ENCODE measurements at regions not wholly inside any gene's neighbourhood (a gene's known extent, or its start where the extent isn't known, plus 50 kb on each side); places are given as distances from the start of the nearest gene placed in this dataset.
"Not testable (repeated sequence)": the region's sequence is repeated elsewhere in the genome, so short reads cannot be mapped to it uniquely, and the experiment has no call there.

DNA sequence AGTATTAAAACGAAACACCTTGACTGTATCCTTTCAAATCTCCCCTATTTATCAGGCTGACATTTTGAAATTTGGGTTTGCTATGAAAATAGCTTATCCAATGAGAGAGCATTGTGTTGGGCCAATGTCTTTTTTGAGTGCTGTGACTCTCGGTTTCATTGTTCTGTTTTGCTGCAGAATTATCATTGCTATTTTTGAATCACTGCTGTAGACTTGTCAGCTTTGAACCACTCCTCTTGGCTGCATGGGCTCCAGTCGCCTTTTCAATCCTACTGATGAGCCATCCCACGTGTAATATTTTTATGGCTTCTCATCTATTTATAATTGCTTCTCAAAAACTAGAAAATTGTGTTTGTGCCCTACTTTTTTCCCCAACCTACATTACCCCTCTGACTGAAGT lies 322.8 kb downstream of the LNPK start:
- no peak for DNase-seq

DNA sequence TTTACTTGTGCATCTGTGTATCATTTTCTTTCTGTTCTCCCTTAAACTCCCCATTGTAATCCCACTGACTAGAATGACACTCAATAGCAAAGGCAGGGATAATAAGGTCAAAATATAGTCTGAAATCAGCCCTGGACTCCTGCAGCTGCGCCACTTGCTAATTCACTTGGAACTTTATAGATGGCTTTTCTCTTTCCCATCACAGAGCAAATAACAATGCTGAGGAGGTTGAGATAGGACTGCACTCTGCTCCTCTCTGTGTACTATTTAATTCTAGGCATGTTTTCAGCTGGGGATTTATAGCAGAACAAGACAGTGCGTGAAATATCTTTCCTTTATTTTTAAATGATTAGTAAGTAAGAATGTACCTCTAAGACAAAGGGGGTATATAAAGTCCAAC lies 324.2 kb downstream of the LNPK start:
- DNase-seq = no peak

DNA sequence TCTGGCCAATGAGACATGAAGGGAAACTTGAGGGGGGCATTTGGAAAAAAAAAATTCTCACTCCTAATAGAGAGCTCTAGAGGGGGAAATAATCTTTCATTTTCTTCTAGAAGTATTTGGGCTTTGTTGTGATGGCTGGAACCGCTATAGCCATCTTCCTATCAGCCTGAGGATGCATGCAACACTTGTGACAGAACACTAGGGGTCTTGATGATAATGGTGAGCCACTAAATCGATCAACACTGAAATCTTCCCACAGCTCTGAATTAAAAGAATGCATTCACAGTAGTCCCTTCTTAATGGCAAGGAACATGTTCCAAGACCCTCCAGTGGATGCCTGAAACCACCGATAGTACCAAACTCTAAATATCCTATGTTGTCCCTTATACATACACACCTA lies 325.3 kb downstream of the LNPK start:
- no peak for DNase-seq

DNA sequence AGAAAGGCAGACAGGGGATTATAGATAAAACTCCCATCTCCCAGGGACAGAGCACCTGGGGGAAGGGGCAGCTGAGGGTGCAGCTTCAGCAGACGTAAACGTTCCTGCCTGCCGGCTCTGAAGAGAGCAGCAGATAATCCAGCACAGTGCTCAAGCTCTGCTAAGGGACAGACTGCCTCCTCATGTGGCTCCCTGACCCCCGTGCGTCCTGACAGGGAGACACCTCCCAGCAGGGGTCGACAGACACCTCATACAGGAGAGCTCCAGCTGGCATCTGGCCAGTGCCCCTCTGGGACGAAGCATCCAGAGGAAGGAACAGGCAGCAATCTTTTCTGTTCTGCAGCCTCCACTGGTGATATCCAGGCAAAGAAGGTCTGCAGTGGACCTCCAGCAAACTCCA lies 333.3 kb downstream of the LNPK start:
- not testable (repeated sequence) for DNase-seq

DNA sequence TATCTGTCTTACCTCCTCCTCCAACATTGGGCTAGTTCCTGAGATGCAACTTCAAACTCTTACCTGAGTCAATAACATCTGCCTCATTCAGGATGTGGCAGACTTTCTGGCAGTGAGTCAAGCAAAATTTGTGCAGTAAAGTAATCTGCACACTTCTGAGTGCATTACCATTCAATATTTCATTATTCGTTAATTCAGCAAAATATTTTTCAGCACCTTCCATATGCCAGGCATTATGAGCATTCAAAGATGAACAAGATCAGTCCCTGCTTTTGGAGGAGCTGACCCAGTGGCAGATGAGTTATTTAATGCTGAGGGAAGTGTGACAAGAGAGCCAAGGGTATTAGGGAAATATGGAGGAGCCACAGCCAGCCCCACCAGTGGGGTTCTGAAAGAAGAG lies 339.7 kb downstream of the LNPK start:
- no peak for DNase-seq

DNA sequence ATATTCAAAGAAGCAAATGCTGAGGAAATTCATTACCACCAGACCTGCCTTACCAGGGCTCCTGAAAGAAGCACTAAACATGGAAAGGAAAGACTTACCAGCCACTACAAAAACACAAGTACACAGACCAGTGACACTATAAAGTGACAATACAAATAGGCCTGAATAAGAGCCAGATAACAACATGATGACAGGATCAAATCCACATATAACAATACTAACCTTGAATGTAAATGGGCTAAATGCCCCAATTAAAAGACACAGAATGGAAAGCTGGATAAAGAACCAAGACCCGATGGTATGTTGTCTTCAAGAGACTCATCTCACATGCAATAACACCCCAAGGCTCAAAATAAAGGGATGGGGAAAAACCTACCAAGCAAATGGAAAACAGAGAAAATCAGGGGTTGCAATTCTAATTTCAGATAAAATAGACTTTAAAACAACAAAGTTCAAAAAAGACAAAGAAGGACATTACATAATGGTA lies 353.4 kb downstream of the LNPK start:
- no peak for DNase-seq

DNA sequence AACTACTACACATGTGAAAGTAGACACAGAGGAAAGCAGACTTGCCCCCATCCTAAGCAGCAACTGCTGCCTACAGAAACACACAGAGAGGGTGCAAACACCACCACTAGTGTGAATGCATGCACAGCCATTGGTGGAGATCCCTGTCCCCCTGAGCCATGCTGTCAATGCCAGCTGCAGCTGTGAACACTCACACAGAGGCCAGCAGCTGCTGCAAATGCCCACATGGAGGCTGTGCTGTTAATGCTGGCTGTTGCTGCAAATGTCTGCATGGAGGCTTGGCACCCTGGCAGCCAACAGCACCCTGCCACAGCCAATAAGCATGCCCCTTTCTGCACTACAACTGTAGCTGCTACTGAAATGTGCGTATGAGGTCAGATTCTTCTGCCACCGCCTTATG lies 355.0 kb downstream of the LNPK start:
- no peak for DNase-seq

DNA sequence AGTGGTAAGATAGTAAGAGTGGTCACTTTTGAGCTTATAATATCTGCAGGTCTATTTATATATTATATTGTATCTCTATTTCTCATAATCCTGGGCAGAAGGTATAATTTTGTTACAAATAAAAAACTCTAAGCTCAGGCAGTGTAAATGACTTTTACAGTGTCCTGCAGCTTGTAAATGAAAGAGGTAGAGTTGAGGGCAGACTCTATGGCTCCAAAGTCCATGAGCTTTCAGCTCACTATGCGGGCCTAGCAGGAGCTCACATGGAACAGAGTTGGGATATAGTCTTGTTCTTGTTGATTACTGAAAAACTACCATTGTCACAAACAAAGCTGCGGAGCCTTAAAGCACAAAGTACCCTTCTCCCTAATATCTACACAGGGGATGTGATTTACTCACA lies 361.4 kb downstream of the LNPK start:
- no peak for DNase-seq

DNA sequence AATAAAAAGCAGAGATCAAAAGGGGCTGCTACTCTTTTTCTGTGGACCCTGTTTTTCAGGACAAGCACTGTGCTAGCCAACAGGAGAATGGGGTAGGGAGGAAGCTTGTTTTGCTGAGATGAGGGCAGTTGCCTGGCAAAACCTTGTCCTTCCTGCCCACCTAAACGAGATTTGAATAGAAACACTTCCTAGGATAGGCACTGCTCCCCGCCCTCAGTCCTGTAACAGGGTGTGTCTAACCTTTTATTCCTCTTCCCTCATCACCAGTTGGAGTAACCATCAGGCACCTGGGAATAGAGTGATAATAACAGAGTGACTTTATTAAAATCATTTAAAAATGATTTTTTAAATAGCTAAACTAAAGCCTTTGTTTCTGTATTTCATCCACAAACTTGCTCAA lies 368.8 kb downstream of the LNPK start:
- DNase-seq = no peak

DNA sequence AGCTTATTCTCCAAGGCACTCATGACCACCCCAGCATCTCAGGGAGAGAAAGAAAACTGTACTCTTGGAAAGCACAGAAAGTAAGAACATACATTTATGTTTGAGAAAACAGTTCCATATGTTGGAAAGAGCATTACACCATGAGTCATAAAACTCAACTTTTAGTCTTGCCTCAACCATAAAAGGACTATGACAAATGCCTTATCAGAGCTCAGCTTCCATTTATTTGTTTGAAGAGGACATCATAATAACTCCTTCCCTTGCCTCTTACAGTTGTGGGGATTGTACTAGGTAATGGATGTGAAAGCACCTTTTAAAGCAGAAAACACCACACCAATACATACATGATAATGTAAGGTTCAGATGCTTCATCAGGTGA lies 370.8 kb downstream of the LNPK start:
- no peak for DNase-seq

DNA sequence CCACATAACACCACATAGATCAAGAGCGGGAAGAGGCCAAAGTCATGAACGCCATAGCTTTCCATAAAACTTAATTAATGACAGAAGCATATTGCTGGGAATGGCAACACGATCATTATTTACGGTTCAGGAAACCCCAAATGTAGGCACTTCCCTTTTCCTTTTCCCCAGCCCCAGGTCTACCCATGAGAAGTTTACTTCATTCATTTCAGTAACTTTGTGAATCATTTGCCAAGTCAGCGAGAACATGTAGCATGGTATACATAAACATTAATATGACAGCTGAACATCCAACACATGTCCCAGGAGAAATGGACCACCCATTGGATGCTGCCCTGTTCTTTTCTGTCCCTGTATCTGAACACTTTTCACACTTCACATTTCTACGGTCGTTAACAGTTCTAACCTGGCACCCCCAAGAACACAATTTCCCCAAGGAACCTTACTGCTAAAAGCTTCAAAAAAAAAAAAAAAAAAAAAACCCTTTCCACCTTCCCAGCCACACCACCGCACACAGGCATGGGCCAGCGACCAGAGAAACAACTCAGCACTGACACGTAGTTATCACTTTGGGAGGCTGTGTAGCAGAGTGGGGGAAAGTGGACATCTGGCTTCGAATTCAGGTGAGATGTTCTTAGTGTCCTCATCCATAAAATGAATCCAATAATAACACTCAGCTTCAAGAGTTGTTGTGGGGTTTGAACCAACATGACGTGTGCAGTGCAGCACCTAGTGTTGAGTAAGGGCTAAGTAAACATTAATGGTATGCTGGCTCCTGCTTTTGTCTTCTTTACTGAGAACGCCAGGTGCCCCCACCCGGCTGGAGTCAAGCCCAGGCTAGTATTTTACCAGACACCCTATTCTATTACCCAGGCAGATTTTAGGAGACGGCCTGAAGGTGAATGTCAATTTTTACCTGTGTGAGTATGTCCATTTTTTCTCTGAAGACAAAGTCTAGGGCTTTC lies 371.5 kb downstream of the LNPK start:
- no peak for DNase-seq

DNA sequence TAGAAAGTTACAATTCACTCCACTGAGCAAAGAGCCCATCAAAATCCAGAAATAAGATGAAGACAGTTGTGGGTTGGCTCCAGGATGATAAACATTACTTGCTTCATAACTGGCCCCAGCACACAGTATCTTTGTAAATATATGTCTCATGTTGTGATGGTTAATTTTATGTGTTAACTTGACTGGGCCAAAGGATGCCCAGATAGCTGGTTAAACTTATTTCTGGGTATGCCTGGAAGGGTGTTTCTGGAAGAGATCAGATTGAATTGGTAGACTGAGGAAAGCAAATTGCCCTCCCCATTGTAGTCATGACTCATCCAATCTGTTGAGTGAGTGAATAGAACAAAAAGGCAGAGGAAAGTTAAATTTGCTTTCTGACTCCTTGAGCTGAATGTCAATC lies 373.8 kb downstream of the LNPK start:
- no peak for DNase-seq

DNA sequence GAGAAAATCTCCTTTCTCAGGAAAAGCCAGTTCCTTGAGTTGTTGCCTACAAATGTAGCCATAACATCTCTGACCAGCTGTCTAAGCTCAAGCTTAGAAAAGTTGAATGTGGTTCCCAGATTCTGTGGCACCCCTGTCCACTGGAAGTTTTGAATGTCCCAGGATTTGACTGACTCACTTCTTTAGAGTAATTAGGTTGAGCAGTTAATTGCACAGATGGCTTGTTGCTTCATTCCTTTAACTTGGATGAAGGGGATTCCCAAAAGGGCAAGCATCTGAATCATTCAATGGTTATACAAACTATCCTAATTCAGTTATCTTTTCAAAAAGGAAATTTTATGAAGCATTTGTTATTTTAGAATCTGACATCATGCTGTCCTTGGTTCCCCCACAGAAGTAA lies 374.7 kb downstream of the LNPK start:
- DNase-seq = no peak

DNA sequence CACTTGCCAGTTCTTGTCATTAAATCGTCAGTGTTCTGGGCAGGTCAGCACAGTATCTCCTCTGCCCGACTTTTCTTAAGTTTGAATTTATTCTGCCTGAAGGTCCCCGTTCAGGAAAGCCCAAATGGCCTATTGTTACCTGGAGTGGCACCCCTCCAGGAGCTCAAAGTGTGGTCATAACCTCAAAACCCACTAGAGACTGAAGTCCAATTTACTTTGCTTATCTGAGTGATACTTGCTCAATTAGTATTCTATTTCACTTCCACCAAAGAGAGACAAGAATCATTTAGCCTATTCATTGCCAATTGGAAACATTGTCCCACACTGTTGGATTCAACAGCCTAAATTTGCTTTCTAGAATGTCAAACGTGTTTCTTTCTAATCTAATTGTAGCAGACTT lies 375.3 kb downstream of the LNPK start:
- DNase-seq = no peak

DNA sequence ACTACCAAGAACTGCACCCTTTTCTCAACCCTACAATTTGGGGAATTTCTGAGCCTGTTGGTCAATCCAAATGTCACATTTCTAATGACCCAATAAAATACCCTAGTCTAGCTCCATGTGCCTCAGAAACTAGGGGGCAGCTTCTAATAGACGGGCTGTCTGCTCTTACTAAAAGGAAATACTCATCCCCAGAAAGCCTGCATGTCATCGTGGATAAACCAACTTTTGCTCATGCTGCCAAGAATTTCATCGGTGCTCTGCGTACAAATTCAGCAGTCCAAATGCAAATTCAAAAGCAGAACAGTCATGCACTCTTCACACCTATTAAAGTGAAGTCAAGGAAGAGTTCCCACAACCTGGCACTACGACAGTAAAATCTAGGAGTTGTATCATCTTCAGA lies 377.3 kb downstream of the LNPK start:
- DNase-seq = no peak

DNA sequence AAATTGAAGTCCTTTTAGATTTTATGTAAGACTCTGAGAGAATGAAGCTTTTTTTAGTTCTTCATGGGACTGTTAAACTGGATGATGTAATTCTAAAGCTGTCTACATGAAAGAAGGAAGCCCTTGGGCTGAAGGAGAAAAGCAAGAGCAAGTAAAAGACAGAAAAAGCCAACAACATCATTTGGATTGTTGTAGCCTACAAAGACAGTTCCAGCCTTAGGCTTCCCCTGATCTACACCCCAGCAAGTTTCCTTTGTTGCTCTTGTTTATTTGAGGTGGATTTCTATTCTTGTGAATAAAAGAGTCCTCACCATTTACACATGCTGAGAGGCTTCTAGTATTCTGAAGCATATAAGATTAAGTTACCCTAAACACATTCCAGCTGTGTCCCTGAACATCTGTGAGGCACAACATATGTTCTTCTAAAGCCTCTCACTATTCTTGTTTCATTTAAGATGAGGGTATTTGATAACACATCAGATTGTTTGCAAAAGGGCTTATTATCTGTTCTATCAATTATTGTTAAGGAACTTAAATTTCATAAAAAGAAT lies 377.8 kb downstream of the LNPK start:
- DNase-seq = no peak

DNA sequence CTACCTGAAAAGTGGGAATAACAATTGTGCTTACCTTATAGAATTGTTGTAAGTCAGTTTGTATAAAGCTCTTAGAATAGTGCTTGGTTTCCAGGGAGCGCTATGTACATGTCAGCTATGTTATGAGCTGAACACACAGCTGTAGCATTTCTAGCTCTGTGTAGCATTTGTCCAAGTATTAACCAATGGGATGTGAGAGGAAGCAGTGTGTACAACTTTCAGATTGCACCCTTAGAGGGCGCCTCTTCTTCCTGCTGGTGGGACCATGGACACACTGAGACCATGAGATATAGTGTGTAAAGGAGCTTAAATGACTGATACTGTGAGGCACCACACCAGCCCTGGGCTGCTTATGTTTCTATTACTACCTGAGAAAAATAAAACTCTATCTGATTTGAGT lies 380.2 kb downstream of the LNPK start:
- DNase-seq = no peak

DNA sequence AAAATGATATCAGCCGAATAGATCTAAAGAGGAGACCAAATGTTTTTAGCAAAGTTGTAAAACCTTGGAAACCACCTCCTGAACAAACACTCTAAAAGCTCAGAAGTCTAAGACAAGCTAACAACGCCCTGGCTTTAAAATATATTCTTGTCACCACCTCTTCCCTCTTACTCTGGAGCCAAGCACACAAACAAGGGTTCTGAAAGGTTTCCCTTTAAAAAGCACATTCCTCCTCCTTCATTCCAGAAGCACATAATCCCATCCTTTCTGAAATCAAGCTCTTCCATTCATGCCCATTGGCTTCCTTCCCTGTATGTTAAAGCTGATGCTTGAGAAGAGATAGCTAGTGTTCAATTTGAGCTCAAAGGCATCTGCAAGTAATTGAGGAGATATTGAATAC lies 382.0 kb downstream of the LNPK start:
- DNase-seq = no peak

DNA sequence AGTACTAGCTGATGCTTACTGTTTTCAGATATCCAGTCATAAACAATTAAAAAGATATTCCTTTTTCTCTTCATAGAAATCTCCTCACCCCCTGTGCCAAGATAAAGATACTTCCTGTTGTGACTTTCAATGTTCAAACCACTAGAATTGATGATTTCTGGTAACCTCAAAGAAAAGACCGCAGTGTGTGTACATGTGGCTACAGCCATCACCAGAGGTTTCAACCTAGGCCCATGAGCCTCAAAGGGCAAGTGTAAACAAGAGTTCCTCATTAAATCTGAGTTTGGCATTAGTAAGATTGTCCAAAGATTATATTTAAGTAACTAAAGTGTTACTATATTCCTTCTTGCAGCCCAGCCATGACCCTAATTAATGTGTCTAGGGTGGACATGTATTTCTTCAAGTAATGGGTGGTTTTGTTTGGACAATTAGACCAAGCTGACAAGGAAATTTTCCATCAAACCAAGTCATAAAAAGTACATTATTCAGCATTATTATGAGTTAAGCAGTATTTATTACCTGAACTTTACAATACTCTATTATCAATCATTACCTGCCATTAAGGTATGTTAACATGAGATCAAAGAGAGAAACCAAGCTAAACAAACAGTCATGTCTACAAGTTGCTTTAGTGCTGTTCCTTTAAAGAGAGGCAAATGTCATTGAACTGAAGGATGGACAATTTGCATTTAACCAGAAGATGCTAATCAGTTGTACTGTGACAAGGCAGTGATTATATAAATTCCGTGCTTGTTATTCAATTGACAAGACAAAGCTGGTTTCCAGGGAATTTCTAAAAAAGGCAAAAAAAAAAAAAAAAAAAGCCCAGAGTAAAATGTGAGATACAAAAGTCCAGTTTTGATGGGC lies 382.7 kb downstream of the LNPK start:
- no peak for DNase-seq

DNA sequence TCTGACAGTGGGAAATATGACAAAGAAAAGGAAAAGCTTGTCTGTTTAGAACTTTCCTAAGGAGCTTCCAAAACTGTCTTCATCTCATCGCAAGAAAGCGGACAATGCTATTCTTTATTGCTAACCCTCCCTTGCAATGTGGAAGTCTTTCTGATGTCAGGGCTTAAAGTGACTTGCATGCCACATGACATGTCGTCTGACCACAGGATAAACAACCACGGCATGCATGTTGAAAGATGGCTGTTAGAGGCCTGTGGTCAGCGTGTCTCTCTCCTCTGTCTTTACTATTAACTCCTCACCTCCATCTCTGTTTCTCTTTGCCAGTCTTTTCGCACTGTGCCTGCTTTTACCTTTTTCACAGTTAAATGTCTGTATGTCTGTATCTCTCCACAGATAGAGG lies 389.8 kb downstream of the LNPK start:
- no peak for DNase-seq

DNA sequence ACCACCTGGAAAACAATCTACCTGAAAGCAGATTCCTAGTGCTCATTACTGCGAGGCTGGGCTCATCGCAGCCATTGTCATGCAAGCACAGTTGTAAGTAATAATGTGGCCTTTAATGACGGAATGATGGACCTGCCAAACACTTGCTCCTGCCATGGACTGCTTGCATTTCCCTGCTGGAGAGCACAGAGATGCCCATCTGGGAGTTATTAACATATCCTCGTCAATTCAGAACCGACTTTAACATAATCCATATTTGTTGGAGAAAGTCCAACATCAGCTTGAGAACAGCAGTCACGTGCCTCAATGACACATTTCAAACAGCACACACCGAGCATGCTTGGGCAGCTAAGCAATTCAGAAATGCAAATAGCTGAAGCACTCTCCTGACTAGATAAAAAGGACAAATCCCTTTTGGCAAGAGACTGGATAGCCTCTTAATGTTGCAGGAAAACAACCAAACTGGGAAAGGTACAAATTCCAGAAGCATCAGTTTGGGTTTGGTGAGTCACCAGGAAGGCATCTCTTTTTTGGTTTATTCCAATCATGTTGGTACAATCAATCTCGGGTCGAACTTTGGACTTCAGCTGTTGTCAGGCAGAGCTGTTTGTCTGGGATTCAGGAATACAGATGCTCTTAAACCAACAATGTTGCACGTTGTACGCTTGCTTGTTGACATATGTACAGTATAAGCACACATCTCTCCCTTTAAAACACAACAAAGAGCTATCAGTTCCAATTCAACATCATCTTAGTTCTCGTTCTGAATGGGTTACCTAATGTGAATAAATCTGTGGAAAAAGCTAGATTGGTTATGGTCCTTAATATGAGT lies 395.8 kb downstream of the LNPK start:
- no peak for DNase-seq

DNA sequence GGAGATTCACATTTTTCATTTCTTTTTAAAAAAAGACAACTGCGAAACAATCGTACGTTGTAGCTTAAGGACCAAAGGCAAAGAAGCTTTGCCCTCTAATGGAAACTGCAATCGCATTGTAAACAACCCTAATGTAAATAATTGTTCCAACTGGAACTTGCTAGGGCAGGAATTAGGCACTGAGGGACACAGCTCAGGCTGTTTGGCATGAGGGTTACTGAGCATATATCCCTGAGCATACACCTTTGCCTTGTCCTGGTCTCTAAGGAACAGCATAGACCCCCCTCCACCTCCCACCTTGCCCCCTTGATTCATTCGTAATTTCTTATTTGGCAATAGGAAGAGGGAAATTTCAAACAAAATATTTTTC lies 396.4 kb downstream of the LNPK start:
- DNase-seq = no peak

DNA sequence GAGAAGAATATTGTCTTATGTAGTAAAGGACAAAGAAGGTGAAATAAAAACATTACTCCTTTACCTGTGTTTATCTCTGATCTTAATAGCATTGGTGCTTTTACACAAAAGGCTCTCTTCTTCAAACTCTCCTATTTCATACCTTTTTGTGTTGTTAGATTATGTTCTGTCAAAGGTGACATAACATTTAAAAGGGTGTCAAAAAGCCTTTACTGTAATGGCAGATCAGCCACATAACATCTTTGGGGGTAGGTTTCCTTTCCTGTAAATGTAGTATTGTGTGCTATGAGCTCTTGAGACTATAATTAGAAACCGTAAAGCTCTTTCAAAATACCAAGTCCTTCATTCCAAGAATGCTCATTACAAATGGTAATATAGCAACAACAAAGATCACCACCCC lies 400.1 kb downstream of the LNPK start:
- no peak for DNase-seq

Data from inflammatory macrophage treated with lipopolysaccharide for 1 hour (primary cell).